ENCODE measurements at regions not wholly inside any gene's neighbourhood (a gene's known extent, or its start where the extent isn't known, plus 50 kb on each side); places are given as distances from the start of the nearest gene placed in this dataset.
A peak's percentile ranks its signal among the peaks of the same experiment; 100 is the strongest.

- intact Hi-C loops (cut with DNase I) = no loop called here
- ATAC-seq (peak; percentile 91 to 92), DNase-seq (peak; percentile 93)
- no peak overlapping the region for H3K4me3 ChIP-seq
- H3K27me3 ChIP-seq (ENCODE audit: low read depth) = no peaks in the 10 kb centered on the region
- peaks cover 12% of the 10 kb centered on the region for H3K36me3 ChIP-seq
- no peak for TF ChIP-seq CTCF (IDR thresholded peaks at IDR 0.05)
- H3K4me1 ChIP-seq = peaks cover 66% of the 10 kb centered on the region
- peak overlapping the region; percentile 69 for H3K27ac ChIP-seq
- H3K9me3 ChIP-seq = no peaks in the 10 kb centered on the region
Observed at GRCh38 chr3:42032693-42033349, 58.3 kb upstream of the TRAK1 start.

GRCh38 chr3:42031808-42032480 is 59.2 kb upstream of the TRAK1 start:
- intact Hi-C loops (cut with DNase I) = no loop called here
- ATAC-seq = peak; percentile 75 to 80
- no peak for TF ChIP-seq CTCF (IDR thresholded peaks at IDR 0.05)
- Histone ChIP-seq H3K9me3 (no peaks in the 10 kb centered on the region), H3K36me3 (peaks cover 12% of the 10 kb centered on the region), H3K4me3 (no peak overlapping the region), H3K27ac (peak overlapping the region; percentile 69), H3K4me1 (peaks cover 57% of the 10 kb centered on the region), H3K27me3 (ENCODE audit: low read depth) (no peaks in the 10 kb centered on the region)
- no peak for DNase-seq

GRCh38 chr3:42028474-42028873 is 62.7 kb upstream of the TRAK1 start:
- H3K9me3 ChIP-seq = no peaks in the 10 kb centered on the region
- no peak for TF ChIP-seq CTCF (IDR thresholded peaks at IDR 0.05)
- H3K36me3 ChIP-seq = no peaks in the 10 kb centered on the region
- no peak overlapping the region for H3K27ac ChIP-seq
- no peak overlapping the region for H3K4me3 ChIP-seq
- peaks cover 50% of the 10 kb centered on the region for H3K4me1 ChIP-seq
- no peak for ATAC-seq
- DNase-seq = no peak
- intact Hi-C loops (cut with DNase I) = no loop called here
- H3K27me3 ChIP-seq (ENCODE audit: low read depth) = no peaks in the 10 kb centered on the region

- no peaks in the 10 kb centered on the region for H3K27me3 ChIP-seq (ENCODE audit: low read depth)
- peaks cover 41% of the 10 kb centered on the region for H3K4me1 ChIP-seq
- no peaks in the 10 kb centered on the region for H3K9me3 ChIP-seq
- DNase-seq (no peak), ATAC-seq (no peak)
- intact Hi-C loops (cut with DNase I) = no loop called here
- H3K36me3 ChIP-seq = no peaks in the 10 kb centered on the region
- no peak overlapping the region for H3K4me3 ChIP-seq
- H3K27ac ChIP-seq = no peak overlapping the region
- no peak for TF ChIP-seq CTCF (IDR thresholded peaks at IDR 0.05)
Observed at GRCh38 chr3:42027571-42027970, 63.6 kb upstream of the TRAK1 start.

- Histone ChIP-seq H3K9me3 (no peaks in the 10 kb centered on the region), H3K4me1 (peaks cover 44% of the 10 kb centered on the region), H3K36me3 (no peaks in the 10 kb centered on the region), H3K4me3 (peak overlapping the region; percentile 0), H3K27ac (peak overlapping the region; percentile 78), H3K27me3 (ENCODE audit: low read depth) (no peaks in the 10 kb centered on the region)
- peak; percentile 95 for ATAC-seq
- no peak for TF ChIP-seq CTCF (IDR thresholded peaks at IDR 0.05)
- peak; percentile 86 for DNase-seq
- intact Hi-C loops (cut with DNase I) = no loop called here
Observed at GRCh38 chr3:42025370-42026138, 63.7 kb upstream of the ULK4 start.
